HG03469 (cell line): ENCODE measurements at regions not wholly inside any gene's neighbourhood (a gene's known extent, or its start where the extent isn't known, plus 50 kb on each side); places are given as distances from the start of the nearest gene placed in this dataset.

ENCODE experiments used
- ATAC-seq: cut with Tn5 transposase; IDR thresholded peaks from one replicate; pipeline ENCODE4 v1.9.1; 2021; ENCODE audit warnings: mild to moderate bottlenecking, moderate library complexity, moderate number of reproducible peaks; ENCODE audit not compliant: unreplicated experiment

- ATAC-seq = no peak
These were observed 764.9 kb downstream of the TECRL start for GRCh38 chr4:63644396-63644795.

DNA sequence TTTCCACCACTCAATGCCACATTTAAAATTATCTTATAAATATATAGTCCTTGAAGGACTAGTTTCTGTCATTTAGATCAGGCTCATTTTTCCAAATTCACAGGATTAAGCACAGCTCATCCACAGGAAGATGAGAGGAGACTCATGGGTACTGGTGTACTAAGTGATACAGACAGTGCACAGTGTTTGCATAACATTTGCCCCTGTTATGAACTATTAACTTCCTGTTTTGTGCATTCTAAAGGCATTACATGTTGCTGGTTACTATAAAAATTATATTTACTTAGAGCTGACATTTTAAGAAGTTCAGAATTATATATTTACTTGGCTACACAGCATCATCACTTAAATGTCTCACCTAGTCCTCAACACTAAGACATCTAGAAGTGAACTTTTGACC is 772.0 kb downstream of the TECRL start:
- ATAC-seq = no peak

DNA sequence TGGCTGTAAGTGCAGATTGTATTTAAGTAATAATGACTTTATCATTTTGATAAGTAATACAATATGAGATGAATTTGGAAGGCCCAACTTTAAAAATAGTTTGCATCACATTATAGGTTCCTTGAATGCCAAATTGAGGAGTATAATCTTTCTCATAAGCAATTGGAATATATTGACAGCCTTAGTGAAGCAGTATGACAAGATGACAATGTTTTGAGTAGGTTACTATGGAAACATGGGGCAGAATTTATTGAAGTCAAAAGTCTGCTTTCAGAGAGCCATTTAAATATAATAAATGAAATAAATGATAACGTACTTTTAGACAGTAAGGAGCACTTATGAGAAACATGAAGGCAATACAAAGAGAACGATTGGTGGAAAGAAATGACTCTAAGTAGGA is 776.4 kb downstream of the TECRL start:
- no peak for ATAC-seq

DNA sequence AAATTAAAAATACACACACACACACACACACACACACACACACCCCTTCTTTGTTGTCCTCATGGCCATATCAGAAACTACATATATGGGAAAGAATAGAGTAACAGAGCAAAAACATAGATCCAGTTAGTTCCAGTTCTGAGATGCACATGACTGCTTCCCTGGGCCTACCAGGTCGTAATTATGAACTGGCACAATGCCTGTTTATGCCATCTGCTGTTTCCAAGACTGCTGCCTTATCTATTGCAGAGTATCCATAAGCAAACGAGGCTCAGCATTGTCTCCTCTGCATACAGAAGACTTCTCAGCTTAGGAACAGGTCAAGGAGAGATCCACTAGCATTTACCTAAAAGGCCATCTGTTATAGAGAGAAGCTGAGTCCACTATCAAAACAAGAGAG is 789.0 kb downstream of the TECRL start:
- no peak for ATAC-seq

- no peak for ATAC-seq
These were observed 789.5 kb downstream of the TECRL start for GRCh38 chr4:63619771-63620170.

- no peak for ATAC-seq
These were observed 790.1 kb downstream of the TECRL start for GRCh38 chr4:63618883-63619718.

DNA sequence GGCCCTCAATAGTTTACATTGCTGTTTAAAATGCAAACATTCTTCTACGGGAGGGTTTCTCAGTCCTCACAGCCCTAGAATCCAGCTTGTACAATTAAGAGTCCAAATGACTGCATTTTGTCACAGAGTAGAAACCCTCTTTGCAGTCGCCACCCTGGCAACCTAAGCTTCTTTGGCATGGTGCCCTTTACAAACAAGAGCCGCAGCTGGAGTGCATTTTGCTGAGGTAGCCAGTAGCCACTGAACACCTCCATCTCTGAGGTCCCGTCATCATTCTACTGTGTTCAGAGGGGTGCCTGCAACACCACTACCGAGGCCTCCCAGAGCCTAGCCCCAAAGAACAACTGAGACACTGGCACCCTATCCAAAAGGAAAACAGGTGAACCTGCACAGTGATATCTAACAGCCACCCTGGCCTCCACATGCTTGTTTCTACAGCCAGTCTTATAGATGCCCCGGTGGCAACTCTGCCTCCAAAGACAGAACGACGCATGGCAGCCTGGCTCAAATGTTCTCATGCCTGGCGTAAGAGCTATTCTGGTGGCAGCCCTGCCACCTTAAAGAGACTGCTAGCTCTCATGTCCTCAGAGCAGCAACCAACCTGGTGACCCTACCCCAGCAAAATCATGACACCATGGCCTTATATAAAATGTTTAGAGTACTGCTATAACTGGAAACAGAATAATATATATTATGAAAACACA is 801.9 kb downstream of the TECRL start:
- no peak for ATAC-seq

GRCh38 chr4:63589796-63590195 is 819.5 kb downstream of the TECRL start:
- no peak for ATAC-seq

GRCh38 chr4:63583561-63583960 is 825.7 kb downstream of the TECRL start:
- ATAC-seq = no peak

- ATAC-seq = no peak
These were observed 826.2 kb downstream of the TECRL start for GRCh38 chr4:63583007-63583406.

- ATAC-seq = no peak
These were observed 828.3 kb downstream of the TECRL start for GRCh38 chr4:63580796-63581475.

- no peak for ATAC-seq
These were observed 830.9 kb downstream of the TECRL start for GRCh38 chr4:63578383-63578782.

DNA sequence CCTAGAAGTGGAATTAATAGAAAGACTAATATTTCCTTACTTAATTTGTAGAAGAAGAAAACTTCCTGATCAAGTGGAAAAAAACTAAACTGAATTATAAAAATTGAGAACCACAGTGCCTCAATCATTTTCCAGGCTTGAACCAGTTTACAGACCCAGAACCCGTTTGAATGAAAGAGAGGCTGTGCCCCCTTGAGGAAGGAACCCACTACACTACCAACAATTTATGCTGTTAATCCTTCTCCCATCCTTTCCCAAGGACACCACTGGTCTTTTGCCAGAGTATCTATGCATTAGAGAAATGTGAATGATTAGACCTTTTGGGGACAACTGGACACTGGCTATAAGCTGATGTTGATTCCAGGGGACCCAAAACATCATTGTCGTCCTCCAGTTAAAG is 842.6 kb downstream of the TECRL start:
- ATAC-seq = no peak

- ATAC-seq = no peak
These were observed 845.8 kb downstream of the TECRL start for GRCh38 chr4:63563288-63564014.

- no peak for ATAC-seq
These were observed 850.5 kb downstream of the TECRL start for GRCh38 chr4:63558709-63559108.

DNA sequence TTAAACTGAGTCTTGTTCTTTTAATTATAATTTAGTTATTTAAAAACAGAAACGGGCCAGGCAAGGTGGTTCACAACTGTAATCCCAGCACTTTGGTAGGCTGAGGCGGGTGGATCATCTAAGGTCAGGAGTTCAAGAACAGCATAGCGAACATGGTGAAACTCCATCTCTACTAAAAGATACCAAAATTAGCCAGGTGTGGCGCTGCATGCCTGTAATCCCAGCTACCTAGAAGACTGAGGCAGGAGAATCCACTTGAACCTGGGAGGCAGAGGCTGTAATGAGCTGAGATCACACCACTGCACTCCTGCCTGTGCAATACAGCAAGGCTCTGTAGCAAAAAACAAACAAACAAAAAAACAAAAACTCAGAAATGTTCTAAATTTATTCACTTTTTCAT is 852.9 kb downstream of the TECRL start:
- ATAC-seq = no peak

DNA sequence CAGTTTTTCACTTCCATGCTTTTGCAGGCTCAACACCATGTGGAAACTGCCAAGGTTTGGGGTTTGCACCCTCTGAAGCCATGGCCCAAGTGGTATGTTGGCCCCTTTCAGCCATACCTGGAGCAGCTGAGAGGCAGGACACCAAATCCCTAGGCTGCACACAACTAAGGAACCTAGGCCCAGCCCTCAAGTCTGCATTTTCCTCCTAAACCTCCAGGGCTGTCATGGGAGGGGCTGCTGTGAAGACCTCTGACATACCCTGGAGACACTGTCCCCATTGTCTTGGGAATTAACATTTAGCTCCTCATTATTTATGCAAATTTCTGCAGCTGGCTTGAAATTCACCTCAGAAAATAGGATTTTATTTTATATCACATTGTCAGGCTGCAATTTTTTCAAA is 856.1 kb downstream of the TECRL start:
- ATAC-seq = no peak

- ATAC-seq = no peak
These were observed 867.4 kb downstream of the TECRL start for GRCh38 chr4:63541828-63542227.

DNA sequence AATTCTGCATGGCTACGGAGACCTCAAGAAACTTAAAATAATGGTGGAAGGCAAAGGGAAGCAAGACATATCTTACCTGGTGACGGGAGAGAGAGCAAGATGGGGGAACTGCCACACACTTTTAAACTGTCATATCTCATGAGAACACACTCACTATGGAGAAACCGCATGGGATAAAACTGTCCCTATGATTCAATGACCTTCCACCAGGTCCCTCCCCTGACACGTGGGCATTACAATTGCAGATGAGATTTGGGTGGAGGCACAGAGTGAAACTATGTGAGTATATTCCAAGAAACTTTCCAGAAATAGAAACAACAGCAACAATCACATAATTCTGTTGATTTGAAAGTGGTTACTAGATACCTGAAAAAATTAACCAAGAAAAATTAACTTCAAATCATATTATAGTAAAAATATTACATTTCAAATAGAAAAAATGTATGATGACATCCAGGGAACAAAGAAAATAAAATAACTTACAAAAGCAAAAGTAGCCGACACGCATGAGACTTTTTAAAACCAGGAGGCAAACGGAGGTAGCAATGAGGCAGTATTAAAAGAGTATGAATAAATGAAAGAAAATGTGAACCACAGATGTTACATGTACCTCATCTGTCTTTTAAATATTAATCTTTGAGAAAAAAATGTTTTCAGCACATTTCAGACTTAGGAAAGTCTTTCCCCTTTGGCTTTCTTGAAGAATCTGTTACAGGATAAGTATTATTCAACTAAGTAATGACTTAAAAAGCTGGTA is 879.5 kb downstream of the TECRL start:
- no peak for ATAC-seq

DNA sequence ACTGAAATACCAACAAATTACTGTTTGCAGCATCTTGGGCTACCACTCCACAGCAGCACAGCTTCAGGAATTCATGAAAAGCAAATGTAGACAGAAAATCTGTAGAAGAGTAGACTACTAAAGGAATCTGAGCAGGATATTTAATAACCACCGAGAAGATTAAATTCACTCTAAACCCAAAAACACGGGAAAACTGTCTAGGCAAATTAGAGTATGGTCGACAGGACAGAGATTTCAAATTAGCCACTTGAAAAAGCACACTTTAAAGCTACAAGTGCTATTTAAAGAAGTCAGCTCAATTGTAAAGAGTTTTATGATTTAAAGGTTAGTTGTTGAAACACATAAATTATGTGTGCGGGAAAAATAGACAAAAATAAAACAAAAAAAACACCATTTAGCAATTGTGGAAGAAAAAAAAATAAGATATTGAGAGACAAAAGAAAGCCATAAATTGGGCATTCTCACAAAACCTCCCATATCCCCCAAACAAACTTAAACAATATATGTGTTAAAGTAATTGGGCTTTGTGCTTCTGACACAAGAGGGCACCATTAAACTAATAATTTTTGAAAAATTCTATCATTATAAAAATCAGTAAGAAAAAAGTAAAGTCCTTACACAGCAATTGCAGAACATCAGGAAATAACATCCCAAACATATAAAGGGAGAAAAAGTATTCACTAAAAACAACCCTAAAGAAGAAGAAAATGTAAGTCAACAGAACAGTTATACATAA is 880.8 kb downstream of the TECRL start:
- no peak for ATAC-seq
